Hippocampal formation (tissue), 2 donors: ENCODE measurements at regions not wholly inside any gene's neighbourhood (a gene's known extent, or its start where the extent isn't known, plus 50 kb on each side); places are given as distances from the start of the nearest gene placed in this dataset.

Experiments used
- DNase-seq, 2 donors: peaks; one replicate each; lab custom pipeline; 2025; lab: John Stamatoyannopoulos, UW

DNA sequence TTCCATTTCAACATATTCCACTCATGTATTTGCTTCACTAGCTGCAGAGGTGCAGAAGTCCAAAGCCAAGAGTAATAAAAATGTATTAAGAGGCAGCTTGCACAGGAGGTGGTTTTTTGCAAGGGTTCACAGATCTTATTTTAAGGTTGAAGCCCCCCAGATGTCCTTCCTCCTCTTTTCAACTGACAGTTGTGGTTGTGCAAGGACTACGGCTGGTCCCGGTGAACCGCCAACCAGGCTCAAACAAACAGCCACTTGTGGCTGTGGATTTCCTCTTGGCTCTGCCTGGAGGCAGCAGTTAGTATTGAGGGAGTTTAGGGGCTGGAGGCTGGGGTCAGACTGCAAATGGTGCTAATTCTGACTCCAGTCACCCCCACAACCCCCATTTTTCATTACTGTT is 240.7 kb upstream of the TBC1D5 start:
- DNase-seq: no peak

DNA sequence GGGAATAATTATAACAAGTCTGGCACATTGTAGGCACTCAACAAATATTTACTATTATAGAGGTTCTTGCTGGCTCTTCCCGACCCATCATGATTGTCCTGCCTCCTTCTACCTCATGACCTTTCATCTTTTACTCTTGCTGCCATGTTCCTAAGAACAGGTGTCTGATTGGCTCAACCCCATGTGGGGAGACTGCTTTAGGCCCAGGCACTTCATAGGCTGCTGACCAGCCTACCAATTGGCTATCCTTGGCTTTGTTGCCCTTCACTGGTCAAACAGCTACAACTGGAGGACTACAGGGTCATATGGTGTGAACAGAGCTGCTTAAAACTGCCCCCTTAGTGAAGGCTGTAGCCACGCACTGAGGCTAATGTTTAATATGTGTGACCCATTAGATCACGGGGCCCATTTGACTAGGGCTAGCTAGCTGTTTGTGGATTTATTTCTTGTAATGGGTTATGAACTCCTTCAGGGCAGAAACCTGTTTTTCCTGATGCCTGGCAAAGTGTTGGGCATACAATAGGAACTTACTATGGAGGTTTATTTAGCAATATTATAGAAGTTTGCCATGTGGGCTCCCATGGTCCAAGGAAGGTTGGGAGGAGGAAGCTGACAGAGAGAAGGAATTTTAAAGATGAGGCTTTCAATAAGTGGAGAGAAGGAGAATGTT is 239.9 kb upstream of the TBC1D5 start:
- DNase-seq: no peak

DNA sequence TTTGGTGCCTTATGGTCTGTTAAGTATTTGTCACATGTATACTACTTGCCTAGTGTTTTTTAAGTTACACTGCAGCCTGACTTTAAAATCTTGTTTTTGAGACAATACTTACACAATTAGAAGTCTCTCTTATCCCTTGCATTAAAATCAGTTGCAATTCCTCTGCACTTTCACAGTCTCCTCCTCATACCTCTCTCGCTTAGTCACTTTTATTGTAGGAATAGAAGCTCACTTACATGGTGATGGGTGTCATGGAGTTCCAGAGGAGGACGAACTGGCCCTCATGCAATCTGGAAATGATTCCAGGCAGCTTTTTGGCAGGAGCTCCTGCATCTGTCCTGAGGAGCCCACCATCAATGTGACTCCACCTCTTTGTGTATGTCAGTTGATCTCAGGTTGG is 238.4 kb upstream of the TBC1D5 start:
- no peak for DNase-seq

DNA sequence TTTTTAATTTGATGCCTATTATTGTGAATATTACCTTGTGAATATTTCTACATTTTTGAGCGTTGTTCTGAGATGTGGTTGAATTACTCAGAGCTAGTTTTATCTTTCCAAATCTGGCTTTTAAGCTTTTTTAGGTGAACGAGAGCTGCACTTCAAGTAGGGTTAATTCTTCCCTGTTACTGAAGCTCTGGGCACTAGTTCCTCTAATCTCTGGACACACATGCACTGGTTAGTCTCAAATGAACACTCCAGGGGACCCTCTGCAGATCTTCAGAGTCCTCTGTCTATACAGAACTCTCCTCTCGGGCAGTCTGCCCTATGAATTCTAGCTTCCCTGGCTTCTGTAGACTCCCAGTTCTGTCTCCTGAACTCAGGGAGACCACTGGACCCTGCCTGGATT is 237.5 kb upstream of the TBC1D5 start:
- no peak for DNase-seq

DNA sequence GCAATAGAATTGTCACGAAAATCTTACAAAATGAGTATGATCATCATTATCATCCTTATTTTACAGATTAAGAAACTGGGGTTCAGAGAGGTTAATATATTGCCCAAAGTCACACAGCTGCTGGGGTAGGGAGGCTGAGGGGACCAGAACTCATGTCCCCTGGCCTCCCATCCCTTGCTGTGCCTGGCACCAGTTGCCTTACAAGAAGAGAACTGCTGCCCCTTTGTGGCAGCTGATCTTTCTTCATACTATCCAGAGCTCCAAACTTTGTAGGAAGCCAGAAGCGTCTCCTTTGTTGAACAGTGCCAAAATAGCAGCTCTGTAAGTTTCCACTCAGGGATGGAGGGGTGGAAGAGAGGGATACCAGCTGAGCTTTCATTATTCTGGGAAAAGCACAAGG is 236.8 kb upstream of the TBC1D5 start:
- DNase-seq: peak in 1 of 2 donors; percentile 9

DNA sequence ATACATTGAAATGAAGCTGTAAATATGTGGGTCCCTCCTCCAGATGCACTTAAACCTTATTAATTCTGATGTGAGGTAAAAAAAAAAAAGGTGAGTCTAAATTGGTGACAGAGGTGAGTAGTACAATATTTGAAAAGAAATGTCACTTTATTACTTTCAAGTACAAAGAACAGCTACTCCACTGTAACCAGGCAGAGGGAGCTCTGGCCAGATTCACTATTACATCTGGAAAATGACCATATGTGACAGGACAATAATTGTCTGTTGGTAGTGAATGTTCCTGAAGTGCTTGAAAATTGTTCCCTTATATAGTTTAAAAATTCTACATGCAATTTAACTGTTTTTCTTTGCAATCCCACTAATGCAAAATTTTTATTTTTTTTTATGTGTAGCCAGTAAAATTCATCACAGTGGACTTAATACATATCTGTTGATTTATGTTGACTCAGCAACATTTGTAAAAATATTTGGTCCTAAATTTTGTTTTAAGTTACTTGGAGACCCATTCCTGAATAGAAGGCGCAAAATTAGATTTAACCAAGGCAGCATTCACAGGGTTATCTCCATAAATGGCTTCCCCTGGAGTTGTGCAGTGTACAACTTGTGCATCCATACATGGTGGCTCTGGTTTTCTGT is 231.9 kb upstream of the TBC1D5 start:
- no peak for DNase-seq

DNA sequence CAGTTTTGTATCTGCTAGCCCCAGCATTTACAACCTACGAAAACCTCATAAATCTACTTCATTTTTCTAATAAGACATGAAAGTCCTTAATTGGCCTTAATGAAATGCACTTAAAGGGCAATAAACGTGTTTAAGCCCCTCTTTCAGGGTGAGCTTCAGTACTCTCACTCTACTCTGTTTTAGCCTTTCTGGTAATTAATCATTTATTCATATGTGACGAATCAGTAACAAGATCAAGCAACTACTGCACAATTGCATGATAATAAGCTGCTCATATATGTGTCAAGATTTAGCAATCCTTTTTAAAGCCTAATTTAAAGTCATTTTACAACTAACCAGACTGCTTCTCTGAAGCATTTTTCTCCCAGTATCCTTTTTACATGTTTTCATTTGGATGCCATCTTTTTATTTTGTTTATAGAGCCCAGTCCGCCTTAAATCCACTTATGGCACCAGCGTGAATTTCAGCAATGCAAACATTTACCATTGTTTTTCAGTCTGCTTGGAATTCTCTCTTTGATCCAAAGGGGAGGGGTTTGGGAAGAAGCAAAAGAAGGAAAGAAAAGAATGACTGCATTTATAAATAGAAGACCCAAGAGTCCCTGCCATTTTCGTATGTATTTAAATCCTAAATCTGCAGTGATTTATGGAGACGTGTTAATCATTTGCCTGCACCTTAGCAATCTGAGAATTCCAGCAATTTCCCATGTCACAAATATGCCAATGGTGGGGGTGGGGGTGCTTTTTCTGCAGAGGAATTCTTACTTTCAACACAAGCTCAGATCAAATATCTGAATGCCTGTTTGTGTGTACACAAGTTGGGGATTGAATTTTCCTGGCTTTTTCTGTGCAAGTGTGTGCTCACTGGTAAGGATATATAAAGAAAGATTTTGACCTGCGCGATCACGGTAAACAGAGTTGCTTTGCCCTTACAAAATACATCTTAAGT is 230.8 kb upstream of the TBC1D5 start:
- DNase-seq: no peak

DNA sequence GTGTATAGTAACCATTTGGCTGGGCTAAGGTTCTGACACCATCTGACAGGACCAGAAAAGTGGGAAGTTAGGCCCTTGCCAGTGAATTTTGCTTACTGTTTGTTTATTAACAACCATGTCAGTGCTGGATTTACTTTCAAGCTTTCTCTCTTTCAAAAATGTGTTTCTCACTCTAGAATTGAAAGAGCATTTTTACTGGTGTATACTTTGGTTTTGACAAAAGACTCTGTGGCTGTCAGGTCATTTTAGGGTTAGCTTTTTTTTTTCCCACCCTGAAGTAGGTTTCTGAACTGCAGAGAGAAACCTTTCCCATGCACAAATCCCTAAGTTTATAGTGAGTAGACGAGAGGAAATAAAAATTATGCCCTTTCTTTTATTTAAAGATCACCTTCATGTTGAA is 230.0 kb upstream of the TBC1D5 start:
- DNase-seq: no peak

DNA sequence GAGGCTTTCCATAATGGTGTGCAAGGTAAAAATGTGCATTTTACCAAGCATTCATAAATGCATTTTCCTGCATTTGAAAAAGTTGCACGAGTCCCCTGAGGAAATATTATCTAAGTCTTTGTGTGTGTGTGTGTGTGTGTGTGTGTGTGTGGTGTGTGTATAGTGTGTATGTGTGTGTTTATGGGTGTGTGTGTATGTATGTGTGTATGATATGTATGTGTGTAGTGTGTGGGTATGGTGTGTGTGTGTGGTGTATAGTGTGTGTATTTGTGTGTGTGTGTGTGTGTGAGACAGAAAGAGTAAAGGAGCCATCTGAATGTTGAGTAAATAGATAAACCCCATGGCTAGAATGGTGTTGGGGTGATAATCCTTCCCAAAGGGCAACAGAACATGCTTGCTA is 229.6 kb upstream of the TBC1D5 start:
- DNase-seq: no peak

DNA sequence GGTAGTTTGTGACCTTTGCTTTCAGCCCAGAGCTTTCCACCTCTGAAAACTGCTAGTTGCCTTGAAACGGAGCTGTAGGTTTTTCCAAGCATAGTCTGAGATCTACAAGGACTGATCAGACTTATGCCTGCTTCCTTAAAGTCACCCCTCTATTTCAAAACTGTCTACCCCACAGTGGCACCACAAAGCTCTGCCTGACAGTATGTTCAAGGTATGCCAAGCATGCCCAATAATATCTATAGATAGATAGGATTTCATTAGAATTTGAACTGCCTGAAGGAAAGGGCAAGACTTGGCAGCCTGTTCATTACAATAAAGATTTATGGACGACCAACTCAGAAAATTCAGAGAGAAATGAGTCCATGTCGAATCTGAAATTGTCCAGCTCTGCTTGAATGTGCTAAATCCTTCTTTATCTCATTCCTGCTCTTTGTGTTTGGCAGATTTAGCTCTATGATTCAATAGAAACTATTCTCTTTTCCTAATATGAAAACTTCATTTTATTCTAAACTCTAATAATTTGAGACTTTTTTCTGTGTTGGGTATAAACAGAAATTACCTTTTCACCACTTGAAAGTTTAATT is 227.6 kb upstream of the TBC1D5 start:
- no peak for DNase-seq

DNA sequence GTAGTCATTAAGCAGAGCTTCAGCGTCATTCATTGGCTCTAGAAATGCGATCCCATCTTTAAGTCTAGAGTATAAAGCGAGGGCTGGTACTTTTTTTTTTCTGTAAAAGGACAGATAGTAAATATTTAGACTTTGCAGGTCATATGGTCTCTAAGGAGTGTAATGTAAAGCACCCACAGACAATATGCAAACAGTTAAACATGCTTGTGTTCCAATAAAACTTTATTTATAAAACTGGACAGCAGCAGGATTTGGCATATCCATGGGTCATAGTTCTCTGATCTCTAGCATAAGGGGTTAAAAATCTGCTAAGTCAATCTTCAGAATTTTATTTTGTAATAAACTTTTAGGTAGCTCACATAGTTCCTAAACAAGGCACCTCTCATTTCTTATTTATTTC is 226.8 kb upstream of the TBC1D5 start:
- DNase-seq: no peak

DNA sequence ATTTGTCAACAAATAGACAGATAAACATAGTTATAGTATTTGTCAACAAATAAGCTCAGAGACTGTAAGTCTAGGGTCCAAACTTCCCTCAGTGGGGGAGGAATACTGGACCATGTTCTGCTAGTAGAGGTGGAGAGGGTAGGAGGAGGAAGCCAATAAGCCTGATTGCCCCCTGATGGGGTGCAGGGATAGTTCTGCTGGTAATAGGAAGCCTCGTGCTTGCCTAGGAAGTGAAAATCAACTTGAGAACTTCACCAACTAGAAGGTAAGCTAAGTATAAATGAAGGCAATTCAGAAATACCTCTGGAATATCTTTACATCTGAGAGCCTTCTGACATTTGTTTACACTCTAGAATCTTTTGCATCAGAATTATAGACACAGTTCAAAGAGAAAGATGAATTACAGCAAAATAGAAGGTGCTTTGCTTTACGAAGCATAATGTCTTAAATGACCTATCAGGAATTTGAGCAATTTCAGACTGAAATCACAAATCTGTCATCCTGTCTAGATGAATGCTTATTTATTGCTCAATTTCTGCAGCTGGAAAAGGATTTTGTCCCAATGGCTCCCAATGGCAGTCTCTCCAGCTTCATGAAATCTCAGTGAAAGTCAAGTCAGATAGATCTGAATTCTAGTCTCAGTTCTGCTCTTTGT is 225.6 kb upstream of the TBC1D5 start:
- no peak for DNase-seq

DNA sequence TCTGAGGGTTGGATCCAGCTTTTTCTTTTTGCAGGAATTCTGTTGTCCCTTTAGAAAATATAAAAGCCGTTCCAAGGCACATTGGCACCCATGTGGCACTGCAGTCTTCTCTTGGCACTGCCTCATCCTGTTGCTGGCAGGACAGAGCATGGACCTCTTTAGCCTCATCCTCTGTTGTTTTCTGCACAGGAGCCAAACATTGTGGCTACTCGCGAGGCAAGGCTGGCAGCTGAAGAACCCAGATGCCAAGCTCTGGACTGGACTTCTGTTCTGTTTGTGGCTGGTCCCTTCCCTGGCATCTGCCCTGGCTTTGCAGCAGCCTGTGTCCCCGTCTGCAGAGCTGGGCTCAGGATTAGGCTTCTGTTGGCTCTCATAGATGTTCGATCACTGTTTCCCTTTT is 224.7 kb upstream of the TBC1D5 start:
- DNase-seq: peak; percentile 81

DNA sequence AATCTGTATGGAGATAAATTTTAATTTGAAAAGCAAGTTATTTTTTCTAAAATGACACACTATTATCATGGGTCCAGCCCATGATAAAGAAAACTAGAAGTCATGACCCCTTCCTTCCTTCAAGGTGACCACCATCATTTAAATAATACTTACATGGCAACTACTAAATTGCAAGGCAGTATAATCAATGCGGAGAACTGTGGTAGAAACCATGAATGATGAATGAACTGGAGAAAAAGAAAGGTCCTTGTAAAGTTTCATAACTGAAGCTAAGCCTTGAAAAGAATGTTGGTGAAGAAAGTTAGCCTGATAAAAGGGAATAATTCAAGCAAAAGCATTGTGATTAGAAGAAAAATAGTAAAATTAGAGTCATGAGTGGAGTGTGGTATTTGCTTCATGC is 222.9 kb upstream of the TBC1D5 start:
- DNase-seq: no peak

DNA sequence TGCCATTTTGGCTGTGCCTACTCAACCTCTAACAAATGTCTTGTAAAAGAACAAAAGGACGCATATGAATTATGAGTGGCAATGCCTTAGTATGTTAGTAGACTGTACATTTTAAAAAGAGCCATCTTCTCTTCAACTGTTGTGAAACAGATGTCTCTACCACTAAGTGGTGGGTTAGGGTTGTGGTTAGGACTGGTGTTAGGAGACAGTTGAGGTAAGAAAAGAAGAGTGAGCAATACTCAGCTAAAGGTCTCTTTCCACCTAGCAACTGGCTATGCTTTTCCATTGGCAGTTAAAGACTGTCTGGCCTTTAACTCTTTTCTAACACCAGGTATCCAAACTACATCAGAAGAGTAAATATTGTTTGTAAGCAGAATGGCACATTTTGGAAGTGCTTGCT is 221.7 kb upstream of the TBC1D5 start:
- no peak for DNase-seq

DNA sequence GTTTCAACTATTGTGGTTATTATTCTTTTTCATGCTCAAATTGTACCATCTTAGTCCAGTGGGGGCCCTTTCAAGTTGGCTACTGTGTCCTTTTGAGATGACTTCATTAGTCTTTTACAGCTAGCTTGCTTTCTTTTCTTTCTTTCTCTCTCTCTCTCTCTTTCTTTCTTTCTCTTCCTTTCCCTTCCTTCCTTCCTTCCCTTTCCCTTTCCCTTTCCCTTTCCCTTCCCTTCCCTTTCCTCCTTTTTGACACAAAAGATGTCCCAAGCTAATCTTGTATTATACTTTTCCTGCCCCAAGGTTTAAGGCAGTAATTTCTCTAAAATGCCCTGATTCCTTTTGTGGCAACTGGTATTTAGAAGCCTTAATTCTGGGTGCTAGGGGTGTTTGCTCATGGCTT is 213.0 kb upstream of the TBC1D5 start:
- no peak for DNase-seq

DNA sequence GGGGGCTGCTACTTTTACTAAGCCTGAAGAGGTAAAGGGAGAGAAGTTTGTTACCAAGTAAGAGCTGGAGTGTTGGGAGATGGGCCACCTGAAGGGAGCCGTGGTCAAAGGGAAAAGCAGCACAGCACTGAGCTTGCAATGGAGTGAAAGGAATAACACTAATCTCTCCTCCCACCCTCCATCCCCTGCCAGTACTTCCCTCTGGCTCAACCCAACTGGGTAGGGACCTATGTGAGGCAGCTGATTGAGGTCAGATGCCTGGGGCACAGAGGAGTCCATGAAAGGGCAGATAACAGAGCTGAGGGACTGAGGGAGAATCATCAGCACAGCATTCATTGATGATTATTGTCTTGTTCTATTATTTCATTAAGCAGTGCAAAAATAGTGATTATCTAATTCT is 212.4 kb upstream of the TBC1D5 start:
- DNase-seq: no peak

DNA sequence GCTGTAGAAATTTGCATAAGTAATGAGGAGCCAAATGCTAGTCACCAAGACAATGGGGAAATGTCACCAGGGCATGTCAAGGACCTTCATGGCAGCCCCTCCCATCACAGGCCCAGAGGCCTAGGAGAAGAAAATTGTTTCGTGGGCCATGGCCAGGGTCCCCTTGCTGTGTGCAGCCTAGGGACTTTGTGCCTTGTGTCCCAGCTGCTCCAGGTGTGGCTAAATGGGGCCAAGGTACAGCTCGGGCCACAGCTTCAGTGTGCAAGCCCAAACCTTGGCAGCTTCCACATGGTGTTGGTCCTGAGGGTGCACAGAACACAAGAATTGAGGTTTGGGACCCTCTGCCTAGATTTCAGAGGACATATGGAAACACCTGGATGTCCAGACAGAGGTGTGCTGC is 208.8 kb upstream of the TBC1D5 start:
- DNase-seq: no peak

DNA sequence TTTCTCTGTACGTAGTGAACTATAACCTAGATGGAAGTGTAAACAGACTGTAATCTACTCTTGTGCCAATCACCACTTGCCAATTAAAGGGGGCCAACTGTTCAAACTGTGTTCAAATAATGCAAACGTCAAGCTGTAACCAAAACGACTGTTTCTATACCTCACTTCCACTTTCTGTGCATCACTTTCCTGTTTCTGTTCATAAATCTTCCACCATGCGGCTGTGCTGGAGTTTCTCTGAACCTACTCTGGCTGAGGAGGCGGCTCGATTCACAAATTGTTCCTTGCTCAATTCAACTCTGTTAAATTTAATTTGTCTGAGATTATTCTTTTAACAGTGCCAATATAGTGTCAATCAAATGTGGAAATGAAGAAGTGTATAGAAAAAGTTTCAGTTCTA is 206.7 kb upstream of the TBC1D5 start:
- DNase-seq: no peak

DNA sequence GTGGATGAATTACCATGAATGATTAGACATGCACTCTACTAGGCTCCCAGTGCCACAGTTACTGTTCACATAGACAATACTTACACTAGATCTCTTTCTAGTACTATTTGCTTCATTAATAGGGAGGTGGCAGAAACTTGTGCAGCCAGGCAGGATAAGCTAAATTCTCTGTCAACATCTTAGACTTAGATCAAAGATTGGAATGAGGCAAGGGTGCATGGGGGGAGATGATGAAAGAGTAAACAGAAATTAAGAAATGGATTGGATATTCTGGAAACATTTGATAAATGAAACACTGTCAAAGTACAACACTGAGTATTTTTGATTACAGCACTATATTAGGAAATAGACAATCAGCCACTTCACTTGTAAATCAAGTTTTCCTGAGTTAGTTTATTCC is 205.4 kb upstream of the TBC1D5 start:
- no peak for DNase-seq

DNA sequence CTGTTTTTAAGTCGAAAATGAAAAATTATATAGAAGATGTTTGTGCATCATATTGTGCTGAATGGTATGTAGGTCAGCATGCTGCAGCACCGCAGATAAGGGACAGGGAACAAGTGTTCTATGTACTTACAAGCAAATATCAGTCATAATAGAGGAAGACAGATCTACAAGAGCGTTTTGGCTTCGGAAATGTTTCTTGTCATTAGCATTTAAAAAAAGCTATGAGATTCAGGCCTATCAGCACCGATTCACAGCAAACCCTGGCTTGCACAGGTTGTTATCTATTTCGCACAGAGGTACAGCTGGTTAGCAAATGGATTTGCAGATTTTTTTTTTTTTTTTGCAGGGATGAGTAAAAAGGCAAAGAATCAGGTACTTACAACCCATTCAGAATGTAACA is 204.2 kb upstream of the TBC1D5 start:
- no peak for DNase-seq

DNA sequence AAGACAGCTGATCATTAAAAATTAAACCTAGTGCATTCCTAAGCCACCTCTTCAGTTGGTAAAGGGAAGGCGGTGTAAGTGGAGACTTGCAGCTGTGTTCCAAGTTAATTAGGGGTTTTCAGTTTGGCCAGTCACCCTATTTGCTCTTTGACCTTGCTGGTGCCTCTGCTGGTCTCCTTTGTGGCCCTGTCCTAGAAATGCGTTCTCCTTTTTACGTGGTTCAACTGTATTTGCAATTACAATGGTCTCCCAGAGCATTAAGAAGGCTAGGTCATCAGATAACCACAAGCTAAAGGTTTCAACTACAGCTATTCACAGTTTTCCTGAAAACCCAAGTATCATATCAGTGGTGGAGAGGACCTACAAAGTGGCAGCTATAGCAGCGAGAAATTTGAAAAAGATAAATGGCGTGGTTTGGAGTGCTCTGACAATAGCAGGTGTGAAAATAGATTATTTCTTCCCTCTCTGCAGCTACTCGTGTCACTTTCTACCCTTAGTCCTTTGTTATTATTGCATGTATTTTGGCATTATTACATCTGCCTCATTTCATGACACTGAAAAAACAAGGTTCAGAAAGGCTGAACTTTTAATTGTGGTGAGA is 203.5 kb upstream of the TBC1D5 start:
- no peak for DNase-seq
